ENCODE measurements at regions not wholly inside any gene's neighbourhood (a gene's known extent, or its start where the extent isn't known, plus 50 kb on each side); places are given as distances from the start of the nearest gene placed in this dataset.
"Not testable (repeated sequence)": the region's sequence is repeated elsewhere in the genome, so short reads cannot be mapped to it uniquely, and the experiment has no call there.

GRCh38 chr7:84879570-84880325 is 307.1 kb downstream of the SEMA3D start:
- no peak for DNase-seq

- no peak for DNase-seq
Observed at GRCh38 chr7:84877943-84878570, 308.8 kb downstream of the SEMA3D start.

- no peak for DNase-seq
Observed at GRCh38 chr7:84876061-84876821, 310.6 kb downstream of the SEMA3D start.

GRCh38 chr7:84865560-84865959 is 321.3 kb downstream of the SEMA3D start:
- no peak for DNase-seq

GRCh38 chr7:84857336-84857735 is 329.5 kb downstream of the SEMA3D start:
- DNase-seq, result no peak

- DNase-seq, result no peak
Observed at GRCh38 chr7:84855758-84856157, 331.1 kb downstream of the SEMA3D start.

GRCh38 chr7:84848974-84849372 is 337.9 kb downstream of the SEMA3D start:
- DNase-seq, result not testable (repeated sequence)

- DNase-seq, result no peak
Observed at GRCh38 chr7:84848219-84848973, 338.5 kb downstream of the SEMA3D start.

GRCh38 chr7:84847790-84848189 is 339.1 kb downstream of the SEMA3D start:
- no peak for DNase-seq

- DNase-seq, result no peak
Observed at GRCh38 chr7:84847038-84847437, 339.8 kb downstream of the SEMA3D start.

GRCh38 chr7:84845971-84846370 is 340.9 kb downstream of the SEMA3D start:
- DNase-seq, result no peak

- no peak for DNase-seq
Observed at GRCh38 chr7:84844771-84845170, 342.1 kb downstream of the SEMA3D start.

GRCh38 chr7:84841809-84842208 is 345.0 kb downstream of the SEMA3D start:
- DNase-seq, result no peak

- no peak for DNase-seq
Observed at GRCh38 chr7:84838857-84839256, 348.0 kb downstream of the SEMA3D start.

- DNase-seq, result no peak
Observed at GRCh38 chr7:84837405-84837804, 349.5 kb downstream of the SEMA3D start.

GRCh38 chr7:84829719-84830118 is 357.1 kb downstream of the SEMA3D start:
- DNase-seq, result no peak

- no peak for DNase-seq
Observed at GRCh38 chr7:84824057-84824651, 362.7 kb downstream of the SEMA3D start.

GRCh38 chr7:84823530-84823929 is 363.3 kb downstream of the SEMA3D start:
- no peak for DNase-seq

- DNase-seq, result no peak
Observed at GRCh38 chr7:84822941-84823510, 363.8 kb downstream of the SEMA3D start.

- DNase-seq, result no peak
Observed at GRCh38 chr7:84821671-84822534, 365.0 kb downstream of the SEMA3D start.

- no peak for DNase-seq
Observed at GRCh38 chr7:84820481-84820880, 366.4 kb downstream of the SEMA3D start.

Measured in NCI-H1436 treated with DMSO at 0.1 percent for 48 hours (cell line).